Stomach (tissue), 4 donors: ENCODE measurements at regions not wholly inside any gene's neighbourhood (a gene's known extent, or its start where the extent isn't known, plus 50 kb on each side); places are given as distances from the start of the nearest gene placed in this dataset.

Experiments used
- EP300 ChIP-seq: sonication (generic); formaldehyde crosslinking; IDR thresholded peaks from one replicate; pipeline ENCODE4 v1.6.1; 2017; ENCODE audit warnings: antibody characterized with exemption
- POLR2A ChIP-seq, 4 donors: fragments of 450-650 bp; IDR thresholded peaks; one replicate each; pipeline ENCODE4 v1.6.1; 2016; ENCODE audit warnings: antibody characterized with exemption in 4 of 4, control low read depth in 2 of 4, mild to moderate bottlenecking in 1 of 4, moderate library complexity in 1 of 4
- POLR2AphosphoS5 ChIP-seq, 3 donors: sonication (generic); formaldehyde crosslinking; IDR thresholded peaks; one replicate each; pipeline ENCODE4 v1.6.1; 2016; ENCODE audit warnings: antibody characterized with exemption in 3 of 3
- TF ChIP-seq, protein P1 (sequence below), 7 experiments: fragments of 450-650 bp in 4 of 7; fragments of 200-600 bp in 3 of 7; sonication (generic) in 3 of 7; IDR thresholded peaks; one replicate each; pipeline ENCODE4 v1.5.1; 2016 to 2019; ENCODE audit warnings: antibody characterized with exemption in 7 of 7, control low read depth in 2 of 7, mild to moderate bottlenecking in 1 of 7

DNA sequence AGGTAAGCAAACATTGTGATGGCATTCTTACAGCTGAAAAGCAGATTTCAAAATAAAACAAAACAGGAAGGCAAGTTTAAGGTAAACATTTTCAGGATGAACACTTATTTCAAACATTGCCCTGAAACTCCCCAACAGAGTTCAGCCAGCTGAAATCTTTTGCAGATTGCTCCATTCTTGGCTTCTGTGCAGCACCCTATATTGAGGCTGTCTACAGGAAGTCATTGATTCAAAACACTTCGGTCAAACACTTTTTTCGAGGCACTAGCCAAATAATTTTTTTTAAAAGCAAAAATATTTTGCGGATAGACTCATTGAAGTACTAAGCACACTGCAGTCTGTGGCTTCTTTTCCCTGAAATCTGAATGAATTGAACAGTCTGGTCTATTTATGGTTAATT is 318.1 kb upstream of the PDE3A start:
- no peak for TF ChIP-seq EP300
- TF ChIP-seq, protein P1, sequence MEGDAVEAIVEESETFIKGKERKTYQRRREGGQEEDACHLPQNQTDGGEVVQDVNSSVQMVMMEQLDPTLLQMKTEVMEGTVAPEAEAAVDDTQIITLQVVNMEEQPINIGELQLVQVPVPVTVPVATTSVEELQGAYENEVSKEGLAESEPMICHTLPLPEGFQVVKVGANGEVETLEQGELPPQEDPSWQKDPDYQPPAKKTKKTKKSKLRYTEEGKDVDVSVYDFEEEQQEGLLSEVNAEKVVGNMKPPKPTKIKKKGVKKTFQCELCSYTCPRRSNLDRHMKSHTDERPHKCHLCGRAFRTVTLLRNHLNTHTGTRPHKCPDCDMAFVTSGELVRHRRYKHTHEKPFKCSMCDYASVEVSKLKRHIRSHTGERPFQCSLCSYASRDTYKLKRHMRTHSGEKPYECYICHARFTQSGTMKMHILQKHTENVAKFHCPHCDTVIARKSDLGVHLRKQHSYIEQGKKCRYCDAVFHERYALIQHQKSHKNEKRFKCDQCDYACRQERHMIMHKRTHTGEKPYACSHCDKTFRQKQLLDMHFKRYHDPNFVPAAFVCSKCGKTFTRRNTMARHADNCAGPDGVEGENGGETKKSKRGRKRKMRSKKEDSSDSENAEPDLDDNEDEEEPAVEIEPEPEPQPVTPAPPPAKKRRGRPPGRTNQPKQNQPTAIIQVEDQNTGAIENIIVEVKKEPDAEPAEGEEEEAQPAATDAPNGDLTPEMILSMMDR (IDR thresholded peaks at IDR 0.05): no peak
- TF ChIP-seq POLR2A (IDR thresholded peaks at IDR 0.05): no peak
- TF ChIP-seq POLR2AphosphoS5 (IDR thresholded peaks at IDR 0.05): no peak
